Loucy (cell line): ENCODE measurements at regions not wholly inside any gene's neighbourhood (a gene's known extent, or its start where the extent isn't known, plus 50 kb on each side); places are given as distances from the start of the nearest gene placed in this dataset.

Experiments used
- H2AFZ ChIP-seq: fragments of 200-600 bp; sonication (generic); 2 replicates; pipeline ENCODE4 v1.6.0; 2016; ENCODE audit warnings: antibody characterized with exemption, mild to moderate bottlenecking, low read length, moderate library complexity
- H3F3A ChIP-seq: fragments of 200-600 bp; 2 replicates; pipeline ENCODE4 v1.6.0; 2016; ENCODE audit warnings: antibody characterized with exemption, low read depth, mild to moderate bottlenecking
- H3K27me3 ChIP-seq: fragments of 200-600 bp; sonication (generic); 2 replicates; pipeline ENCODE4 v1.6.1; 2014; ENCODE audit warnings: low read length, mild to moderate bottlenecking; ENCODE audit not compliant: insufficient read depth, poor library complexity, severe bottlenecking
- H3K36me3 ChIP-seq: fragments of 200-600 bp; sonication (generic); 2 replicates; pipeline ENCODE4 v1.6.1; 2016; ENCODE audit warnings: low read length; ENCODE audit not compliant: insufficient read depth
- H3K4me1 ChIP-seq: fragments of 200-600 bp; sonication (generic); 2 replicates; pipeline ENCODE4 v1.5.1; 2014; ENCODE audit warnings: low read length, mild to moderate bottlenecking; ENCODE audit not compliant: insufficient read depth, poor library complexity, severe bottlenecking
- H3K4me2 ChIP-seq: fragments of 200-600 bp; sonication (generic); 2 replicates; pipeline ENCODE4 v1.6.0; 2014; ENCODE audit warnings: antibody characterized with exemption, low read length, low read depth, mild to moderate bottlenecking; ENCODE audit not compliant: poor library complexity, severe bottlenecking
- H3K4me3 ChIP-seq: fragments of 200-600 bp; sonication (generic); 2 replicates; pipeline ENCODE4 v1.5.1; 2014; ENCODE audit warnings: low read length, mild to moderate bottlenecking, mixed read lengths; ENCODE audit not compliant: poor library complexity, severe bottlenecking
- H3K79me2 ChIP-seq: fragments of 200-600 bp; sonication (generic); 2 replicates; pipeline ENCODE4 v1.6.1; 2014; ENCODE audit warnings: low read length; ENCODE audit not compliant: insufficient read depth
- H3K9ac ChIP-seq: fragments of 200-600 bp; sonication (generic); 2 replicates; pipeline ENCODE4 v1.6.0; 2014; ENCODE audit warnings: mild to moderate bottlenecking, low read depth, low read length, moderate library complexity; ENCODE audit not compliant: poor library complexity, severe bottlenecking
- H3K9me2 ChIP-seq: fragments of 200-600 bp; sonication (generic); replicated peaks from 2 replicates; pipeline ENCODE4 v1.6.1; 2016; ENCODE audit warnings: low read depth, low read length, mixed read lengths
- H3K9me3 ChIP-seq: fragments of 200-600 bp; sonication (generic); 2 replicates; pipeline ENCODE4 v1.6.1; 2014; ENCODE audit warnings: mild to moderate bottlenecking, antibody characterized with exemption, low read length, low read depth; ENCODE audit not compliant: insufficient read depth
- H4K20me1 ChIP-seq: fragments of 200-600 bp; sonication (generic); 2 replicates; pipeline ENCODE4 v1.6.0; 2014; ENCODE audit warnings: antibody characterized with exemption, low read length, mild to moderate bottlenecking; ENCODE audit not compliant: insufficient read depth, poor library complexity, severe bottlenecking
- CTCF ChIP-seq: fragments of 200-600 bp; sonication (generic); conservative IDR thresholded peaks from 2 replicates; pipeline ENCODE4 v1.5.1; 2014; ENCODE audit warnings: mild to moderate bottlenecking, antibody characterized with exemption, low read length
- EZH2phosphoT487 ChIP-seq: fragments of 200-600 bp; IDR thresholded peaks from 2 replicates; pipeline ENCODE4 v1.6.1; 2018; ENCODE audit warnings: antibody characterized with exemption, mild to moderate bottlenecking, moderate library complexity, borderline replicate concordance

- H3K27me3 ChIP-seq = no peaks in the 10 kb centered on the region
- H2AFZ ChIP-seq = no peak overlapping the region
- no peak for TF ChIP-seq CTCF
- no peak for TF ChIP-seq EZH2phosphoT487
These were observed 154.0 kb downstream of the DICER1 start for GRCh38 chr14:95003099-95003960.

DNA sequence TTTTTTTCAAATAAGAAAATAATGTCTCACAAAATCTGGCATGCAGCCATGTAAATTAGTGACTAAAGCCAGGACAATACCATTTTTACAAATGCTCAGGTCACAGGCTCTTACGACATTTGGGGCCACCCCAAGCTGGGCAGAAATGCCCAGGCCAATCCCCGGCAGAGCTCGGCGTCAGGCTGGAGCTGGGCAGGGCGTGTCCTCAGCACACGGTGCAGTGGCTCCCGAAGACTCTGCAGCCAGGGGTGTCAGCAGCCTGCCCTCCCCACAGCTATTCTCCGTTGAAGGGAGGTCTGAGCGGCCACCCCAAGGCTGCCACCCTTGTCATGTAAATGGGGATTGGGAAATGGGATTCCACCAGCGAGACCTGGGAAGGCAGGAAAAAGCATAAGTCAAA lies 158.6 kb downstream of the DICER1 start:
- Histone ChIP-seq H3K9me2 (no peaks in the 10 kb centered on the region), H4K20me1 (no peaks in the 10 kb centered on the region), H3K9me3 (no peaks in the 10 kb centered on the region), H3K79me2 (no peaks in the 10 kb centered on the region), H3K27me3 (no peaks in the 10 kb centered on the region), H3K4me1 (no peaks in the 10 kb centered on the region), H2AFZ (no peak overlapping the region), H3K36me3 (no peaks in the 10 kb centered on the region), H3F3A (no peaks in the 10 kb centered on the region), H3K9ac (no peak overlapping the region), H3K4me3 (no peak overlapping the region), H3K4me2 (no peak overlapping the region)
- TF ChIP-seq EZH2phosphoT487 (no peak), CTCF (no peak)

More at GRCh38 chr14:95003099-95003960, 154.0 kb downstream of the DICER1 start:
- Histone ChIP-seq H3K9me2 (no peaks in the 10 kb centered on the region), H4K20me1 (no peaks in the 10 kb centered on the region), H3K9ac (no peak overlapping the region), H3K9me3 (0 out of 2 replicates have a peak, but pooled peaks cover 2% of the 10 kb centered on the region), H3K36me3 (no peaks in the 10 kb centered on the region), H3K79me2 (no peaks in the 10 kb centered on the region), H3K4me3 (no peak overlapping the region), H3K4me2 (no peak overlapping the region), H3F3A (no peaks in the 10 kb centered on the region), H3K4me1 (no peaks in the 10 kb centered on the region)

DNA sequence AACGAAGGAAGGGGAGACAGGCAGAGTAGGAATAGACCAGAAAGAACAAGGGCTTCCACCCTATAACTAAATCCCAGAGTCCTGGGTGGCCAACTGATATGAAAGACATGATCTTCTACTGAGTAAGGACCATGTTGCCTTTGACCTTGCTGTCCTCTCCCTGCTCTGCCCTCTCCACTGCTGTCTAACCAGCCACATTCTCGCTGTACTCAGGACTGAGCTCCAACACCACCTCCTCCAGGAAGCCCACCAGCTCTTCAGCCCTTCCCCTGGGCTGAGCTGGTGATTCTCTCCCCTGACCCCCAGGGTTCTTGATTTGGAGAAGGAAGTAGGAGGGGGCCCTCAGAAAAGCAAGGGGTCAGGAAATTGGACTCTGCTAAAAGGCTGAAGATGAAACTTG lies 159.2 kb downstream of the DICER1 start:
- no peaks in the 10 kb centered on the region for H3K36me3 ChIP-seq
- H3K9me3 ChIP-seq = no peaks in the 10 kb centered on the region
- no peak for TF ChIP-seq EZH2phosphoT487
- TF ChIP-seq CTCF = no peak
- no peak overlapping the region for H3K9ac ChIP-seq
- no peaks in the 10 kb centered on the region for H3F3A ChIP-seq
- H3K4me3 ChIP-seq = no peak overlapping the region
- H4K20me1 ChIP-seq = no peaks in the 10 kb centered on the region
- H3K4me2 ChIP-seq = no peak overlapping the region
- no peaks in the 10 kb centered on the region for H3K4me1 ChIP-seq
- no peaks in the 10 kb centered on the region for H3K9me2 ChIP-seq
- no peak overlapping the region for H2AFZ ChIP-seq
- H3K79me2 ChIP-seq = no peaks in the 10 kb centered on the region
- no peaks in the 10 kb centered on the region for H3K27me3 ChIP-seq
